ENCODE measurements at regions not wholly inside any gene's neighbourhood (a gene's known extent, or its start where the extent isn't known, plus 50 kb on each side); places are given as distances from the start of the nearest gene placed in this dataset.

DNA sequence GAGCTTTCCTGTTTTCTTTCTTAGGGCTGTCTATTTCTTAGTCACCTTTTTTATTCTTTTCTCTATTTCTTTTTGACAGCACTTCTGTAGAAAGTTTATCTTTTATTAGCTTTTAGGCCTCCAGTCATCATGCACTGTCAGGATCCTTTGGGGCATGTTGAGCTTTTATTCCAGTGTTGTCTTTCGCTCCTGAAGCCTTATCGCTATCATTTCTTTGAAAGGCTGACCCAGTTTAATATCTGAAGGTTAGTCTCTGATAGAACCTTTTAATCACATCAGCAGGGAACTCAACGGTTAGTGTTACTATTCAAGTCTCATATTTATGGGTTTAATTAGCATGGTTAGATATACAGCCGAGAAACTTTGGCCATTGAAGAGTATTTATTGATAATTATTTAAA, 745.9 kb downstream of the TBC1D32 start:
- Mint-ChIP-seq H3K27me3 (no peaks in the 10 kb centered on the region), H3K4me3 (no peak overlapping the region), H3K9me3 (no peaks in the 10 kb centered on the region), H3K36me3 (no peaks in the 10 kb centered on the region), H3K27ac (no peak overlapping the region), H3K4me1 (no peaks in the 10 kb centered on the region)

DNA sequence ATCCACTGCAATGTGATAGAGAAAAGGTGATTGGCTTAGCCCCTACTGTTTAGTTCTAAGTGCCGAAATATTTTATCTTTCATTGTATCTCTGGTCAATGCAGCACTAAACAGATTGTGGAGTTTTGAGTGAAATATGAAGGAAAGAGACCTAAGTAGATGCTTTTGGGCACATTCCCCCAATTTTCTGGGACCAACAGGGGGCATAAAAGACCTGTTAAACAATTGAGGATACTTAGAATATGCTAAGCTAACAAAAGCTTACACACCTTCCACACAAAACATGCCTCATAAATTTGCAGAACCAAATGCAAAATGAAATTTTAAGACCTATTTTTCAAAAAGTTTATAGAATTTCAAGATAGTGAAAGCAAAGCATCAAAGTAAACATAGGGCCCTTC, 746.9 kb downstream of the TBC1D32 start:
- Mint-ChIP-seq H3K4me3 (no peak overlapping the region), H3K9me3 (peaks cover 0 to 7% (median 0%) of the 10 kb centered on the region in 3 donors), H3K36me3 (no peaks in the 10 kb centered on the region), H3K4me1 (no peaks in the 10 kb centered on the region), H3K27ac (no peak overlapping the region), H3K27me3 (no peaks in the 10 kb centered on the region)

- peaks cover 0 to 7% (median 0%) of the 10 kb centered on the region in 3 donors for H3K9me3 Mint-ChIP-seq
- H3K27me3 Mint-ChIP-seq = no peaks in the 10 kb centered on the region
- H3K36me3 Mint-ChIP-seq = no peaks in the 10 kb centered on the region
- no peak overlapping the region for H3K4me3 Mint-ChIP-seq
- H3K27ac Mint-ChIP-seq = no peak overlapping the region
- no peaks in the 10 kb centered on the region for H3K4me1 Mint-ChIP-seq
Observed at GRCh38 chr6:120584111-120584760, 750.0 kb downstream of the TBC1D32 start.

DNA sequence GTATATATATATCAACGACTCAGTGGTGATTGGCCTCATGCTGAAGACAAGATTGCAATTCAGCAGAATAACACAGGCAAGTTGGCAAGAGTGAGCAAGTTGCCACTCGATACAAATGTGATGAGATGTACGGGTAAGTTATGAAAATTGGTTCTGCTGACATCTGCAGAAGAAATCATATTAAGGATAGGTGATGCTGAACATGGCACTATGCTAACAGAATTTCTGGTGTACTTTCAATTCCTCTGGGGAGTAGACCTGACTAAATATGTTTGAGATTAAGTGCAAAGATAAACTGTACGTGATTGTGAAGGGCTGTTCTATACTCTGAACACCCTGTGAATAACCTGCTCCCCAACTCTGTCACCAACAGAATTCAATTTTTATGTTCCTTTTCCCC, 758.2 kb downstream of the TBC1D32 start:
- Mint-ChIP-seq H3K27me3 (peaks cover 2% of the 10 kb centered on the region), H3K36me3 (no peaks in the 10 kb centered on the region), H3K4me1 (no peaks in the 10 kb centered on the region), H3K4me3 (no peak overlapping the region), H3K27ac (no peak overlapping the region), H3K9me3 (no peaks in the 10 kb centered on the region)

- peaks cover 2% of the 10 kb centered on the region for H3K36me3 Mint-ChIP-seq
- peaks cover 2% of the 10 kb centered on the region for H3K27me3 Mint-ChIP-seq
- H3K27ac Mint-ChIP-seq = no peak overlapping the region
- peaks cover 0 to 2% (median 0%) of the 10 kb centered on the region in 3 donors for H3K9me3 Mint-ChIP-seq
- no peak overlapping the region for H3K4me3 Mint-ChIP-seq
- H3K4me1 Mint-ChIP-seq = no peaks in the 10 kb centered on the region
Observed at GRCh38 chr6:120569714-120570113, 764.6 kb downstream of the TBC1D32 start.

- no peak overlapping the region for H3K4me3 Mint-ChIP-seq
- H3K4me1 Mint-ChIP-seq = no peaks in the 10 kb centered on the region
Observed at GRCh38 chr6:120564779-120565178, 769.5 kb downstream of the TBC1D32 start.

GRCh38 chr6:120558294-120558693, 776.0 kb downstream of the TBC1D32 start:
- Mint-ChIP-seq H3K9me3 (peaks cover 0 to 5% (median 0%) of the 10 kb centered on the region in 3 donors), H3K27ac (no peak overlapping the region), H3K36me3 (no peaks in the 10 kb centered on the region), H3K4me3 (no peak overlapping the region), H3K27me3 (no peaks in the 10 kb centered on the region), H3K4me1 (no peaks in the 10 kb centered on the region)

More at GRCh38 chr6:120564779-120565178, 769.5 kb downstream of the TBC1D32 start:
- Mint-ChIP-seq H3K27me3 (no peaks in the 10 kb centered on the region), H3K27ac (no peak overlapping the region), H3K36me3 (peaks cover 2% of the 10 kb centered on the region), H3K9me3 (peaks cover 0 to 5% (median 2%) of the 10 kb centered on the region in 3 donors)

DNA sequence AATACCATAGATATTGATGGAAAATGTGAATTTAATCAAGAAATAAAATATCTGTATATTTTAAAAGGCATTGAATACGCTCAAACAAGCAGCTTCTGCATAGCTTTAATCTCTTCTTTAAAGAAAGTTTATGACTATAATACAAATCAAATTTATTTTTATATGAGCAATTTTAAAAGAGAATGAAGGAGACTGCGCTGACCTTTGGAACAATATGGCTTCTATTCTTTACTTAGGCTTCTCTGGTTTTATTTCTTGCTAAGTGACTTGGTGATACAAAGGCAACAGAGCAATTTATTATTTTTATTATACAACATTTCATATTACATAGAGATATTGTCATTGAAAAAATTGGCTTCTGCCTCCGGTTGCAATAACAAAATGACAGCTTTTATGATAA, 776.7 kb downstream of the TBC1D32 start:
- Mint-ChIP-seq H3K36me3 (no peaks in the 10 kb centered on the region), H3K4me3 (no peak overlapping the region), H3K27ac (no peak overlapping the region), H3K27me3 (no peaks in the 10 kb centered on the region), H3K9me3 (peaks cover 0 to 5% (median 0%) of the 10 kb centered on the region in 3 donors), H3K4me1 (no peaks in the 10 kb centered on the region)

- Mint-ChIP-seq H3K9me3 (no peaks in the 10 kb centered on the region), H3K27me3 (no peaks in the 10 kb centered on the region), H3K27ac (no peak overlapping the region), H3K4me1 (no peaks in the 10 kb centered on the region), H3K36me3 (no peaks in the 10 kb centered on the region), H3K4me3 (no peak overlapping the region)
Observed at GRCh38 chr6:120556491-120556890, 777.8 kb downstream of the TBC1D32 start.

DNA sequence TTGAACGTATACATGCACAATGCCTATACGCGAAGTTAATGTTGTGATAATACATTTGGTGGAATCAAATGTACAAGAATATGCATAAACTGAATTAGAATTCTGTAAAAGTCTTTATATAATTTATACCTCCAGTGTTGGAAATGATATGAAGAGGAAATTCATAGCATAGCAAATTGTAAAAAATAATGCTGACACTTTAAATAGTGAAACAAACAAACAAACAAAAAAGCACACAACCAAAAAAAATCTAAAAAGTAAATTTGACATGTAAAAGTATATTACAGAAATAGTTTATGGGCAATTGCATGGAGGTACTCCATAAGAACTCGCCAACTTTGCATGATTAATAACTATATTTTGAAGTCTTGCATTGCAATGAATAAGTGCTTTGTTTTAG, 780.9 kb downstream of the TBC1D32 start:
- Mint-ChIP-seq H3K9me3 (no peaks in the 10 kb centered on the region), H3K4me3 (no peak overlapping the region), H3K27ac (no peak overlapping the region), H3K4me1 (no peaks in the 10 kb centered on the region), H3K27me3 (no peaks in the 10 kb centered on the region), H3K36me3 (no peaks in the 10 kb centered on the region)

GRCh38 chr6:120545353-120545752, 788.9 kb downstream of the TBC1D32 start:
- Mint-ChIP-seq H3K36me3 (no peaks in the 10 kb centered on the region), H3K4me1 (no peaks in the 10 kb centered on the region), H3K9me3 (no peaks in the 10 kb centered on the region), H3K4me3 (no peak overlapping the region), H3K27ac (no peak overlapping the region), H3K27me3 (no peaks in the 10 kb centered on the region)

GRCh38 chr6:120534954-120535353, 799.3 kb downstream of the TBC1D32 start:
- Mint-ChIP-seq H3K9me3 (peaks cover 0 to 6% (median 4%) of the 10 kb centered on the region in 3 donors), H3K36me3 (no peaks in the 10 kb centered on the region), H3K4me1 (no peaks in the 10 kb centered on the region), H3K27ac (no peak overlapping the region), H3K4me3 (no peak overlapping the region), H3K27me3 (no peaks in the 10 kb centered on the region)

DNA sequence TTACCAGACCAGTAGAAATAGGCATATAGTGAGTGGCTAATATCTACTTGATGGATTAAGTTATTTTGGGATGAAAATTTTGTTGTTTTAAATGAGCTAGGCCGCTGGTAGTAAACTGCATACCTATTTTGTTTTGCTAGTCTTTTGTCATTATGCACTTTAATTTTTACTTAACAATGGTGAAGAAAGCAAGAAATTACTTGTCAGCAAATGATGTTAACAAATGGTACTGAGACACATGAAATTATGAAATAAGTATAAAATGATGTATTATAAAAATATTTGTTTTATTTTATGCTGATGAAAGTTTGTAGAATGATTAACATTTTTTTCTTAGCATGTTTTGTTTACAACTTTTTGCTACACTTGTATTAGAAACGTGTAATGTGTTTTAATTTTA, 807.7 kb downstream of the TBC1D32 start:
- H3K27ac Mint-ChIP-seq = no peak overlapping the region
- H3K4me1 Mint-ChIP-seq = no peaks in the 10 kb centered on the region
- no peak overlapping the region for H3K4me3 Mint-ChIP-seq
- H3K36me3 Mint-ChIP-seq = no peaks in the 10 kb centered on the region
- no peaks in the 10 kb centered on the region for H3K9me3 Mint-ChIP-seq
- no peaks in the 10 kb centered on the region for H3K27me3 Mint-ChIP-seq

DNA sequence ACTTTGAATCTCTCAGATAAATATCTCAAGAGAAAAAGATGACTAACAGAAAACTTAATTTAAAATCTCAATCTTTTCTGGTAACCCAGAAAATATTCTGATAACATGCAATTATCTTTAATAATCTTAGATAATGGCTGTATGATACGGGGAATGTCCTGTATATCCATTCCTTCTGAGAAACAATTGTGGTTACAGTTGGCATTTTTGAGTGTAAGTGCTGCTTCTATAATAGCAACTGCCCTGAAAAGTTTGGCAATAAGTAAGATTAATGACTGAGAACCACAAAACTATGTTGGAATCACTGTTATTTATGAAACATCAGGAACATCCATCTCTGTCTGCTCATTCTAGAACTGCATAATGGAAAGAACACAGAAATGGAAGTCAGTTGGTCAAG, 819.7 kb downstream of the TBC1D32 start:
- Mint-ChIP-seq H3K36me3 (no peaks in the 10 kb centered on the region), H3K4me1 (no peaks in the 10 kb centered on the region), H3K4me3 (no peak overlapping the region), H3K27me3 (no peaks in the 10 kb centered on the region), H3K9me3 (peaks cover 1 to 12% (median 2%) of the 10 kb centered on the region in 3 donors), H3K27ac (no peak overlapping the region)

DNA sequence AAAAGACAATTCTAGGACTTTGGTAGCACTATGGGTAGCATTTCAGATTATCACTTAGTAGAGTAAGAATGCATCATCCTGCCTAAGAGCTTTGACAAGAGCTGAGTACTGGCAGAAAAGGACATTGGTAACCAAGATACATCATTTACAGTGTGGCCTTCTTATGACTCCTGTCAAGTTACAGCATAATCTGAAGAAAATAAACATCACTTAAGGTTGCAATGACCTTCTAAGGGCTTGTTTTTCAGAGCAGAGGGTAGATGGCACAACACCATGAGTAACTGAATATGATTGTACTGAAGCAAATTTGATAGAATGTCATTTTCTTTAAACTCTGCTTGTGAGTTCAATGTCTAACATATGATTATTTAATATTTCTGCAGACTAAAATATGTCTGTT, 822.6 kb downstream of the TBC1D32 start:
- H3K4me1 Mint-ChIP-seq = no peaks in the 10 kb centered on the region
- no peak overlapping the region for H3K27ac Mint-ChIP-seq

GRCh38 chr6:120498711-120499110, 835.6 kb downstream of the TBC1D32 start:
- H3K9me3 Mint-ChIP-seq = no peaks in the 10 kb centered on the region
- H3K27ac Mint-ChIP-seq = no peak overlapping the region
- no peak overlapping the region for H3K4me3 Mint-ChIP-seq
- H3K27me3 Mint-ChIP-seq = no peaks in the 10 kb centered on the region
- H3K4me1 Mint-ChIP-seq = peaks cover 0 to 2% (median 0%) of the 10 kb centered on the region in 3 donors
- H3K36me3 Mint-ChIP-seq = no peaks in the 10 kb centered on the region

More for the DNA sequence above, 822.6 kb downstream of the TBC1D32 start:
- no peaks in the 10 kb centered on the region for H3K36me3 Mint-ChIP-seq
- H3K27me3 Mint-ChIP-seq = no peaks in the 10 kb centered on the region
- peaks cover 1 to 8% (median 2%) of the 10 kb centered on the region in 3 donors for H3K9me3 Mint-ChIP-seq
- no peak overlapping the region for H3K4me3 Mint-ChIP-seq

All from IgD-negative memory B cell (primary cell).